ENCODE measurements at regions not wholly inside any gene's neighbourhood (a gene's known extent, or its start where the extent isn't known, plus 50 kb on each side); places are given as distances from the start of the nearest gene placed in this dataset.
"Not testable (repeated sequence)": the region's sequence is repeated elsewhere in the genome, so short reads cannot be mapped to it uniquely, and the experiment has no call there.

GRCh38 chr16:72654535-72654934 lies 393.4 kb downstream of the ZFHX3 start:
- no peak for DNase-seq

DNA sequence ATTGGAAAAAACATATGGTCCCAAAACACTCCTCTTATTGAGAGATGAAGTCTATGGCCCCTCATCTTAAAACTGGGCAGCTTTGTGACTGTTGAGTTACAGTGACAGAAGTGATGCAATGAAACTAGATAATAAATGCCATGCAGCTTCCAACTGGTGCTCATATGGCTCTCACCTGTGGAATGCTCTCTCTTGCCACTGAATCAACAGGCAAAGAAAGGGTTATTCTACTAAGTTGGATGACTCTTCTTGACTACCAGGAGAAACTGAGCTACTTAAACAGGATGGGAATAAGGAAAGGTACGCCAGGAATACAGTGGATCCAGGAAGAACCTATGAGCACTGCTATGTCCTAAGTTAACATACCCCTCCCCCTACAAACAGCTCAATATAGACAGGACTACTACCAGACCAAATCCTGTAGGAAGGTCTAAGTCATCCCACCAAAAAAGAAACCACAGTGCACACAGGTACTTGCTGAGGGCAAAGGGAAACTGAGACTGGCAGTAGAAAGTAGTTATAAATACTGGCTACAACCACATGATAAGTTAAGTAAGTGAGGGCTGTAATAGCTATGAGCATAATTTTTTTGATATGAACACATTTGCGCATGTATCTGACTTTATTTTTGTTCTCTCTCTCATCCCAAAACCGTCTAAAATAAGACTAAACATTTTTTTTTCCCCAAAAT lies 398.5 kb downstream of the ZFHX3 start:
- no peak for DNase-seq

GRCh38 chr16:72646615-72647014 lies 401.3 kb downstream of the ZFHX3 start:
- no peak for DNase-seq

DNA sequence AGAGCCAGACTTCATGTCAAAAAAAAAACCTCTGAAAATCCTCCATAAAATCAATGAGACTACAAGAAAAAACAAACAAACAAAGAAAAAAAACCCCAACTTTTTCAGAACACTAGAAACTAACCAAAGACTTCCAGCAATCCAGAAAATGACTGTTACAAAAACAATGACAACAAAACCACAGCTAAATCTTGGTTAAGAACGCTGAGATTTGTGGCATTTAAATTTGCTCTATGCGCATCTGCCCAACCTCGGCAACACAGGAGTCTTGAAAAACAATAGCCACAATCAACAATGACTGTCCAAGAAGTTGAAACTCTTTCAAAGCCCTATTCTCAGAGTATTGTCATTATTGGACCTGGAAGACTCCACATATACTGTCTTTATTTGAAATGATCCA lies 402.4 kb downstream of the ZFHX3 start:
- no peak for DNase-seq

DNA sequence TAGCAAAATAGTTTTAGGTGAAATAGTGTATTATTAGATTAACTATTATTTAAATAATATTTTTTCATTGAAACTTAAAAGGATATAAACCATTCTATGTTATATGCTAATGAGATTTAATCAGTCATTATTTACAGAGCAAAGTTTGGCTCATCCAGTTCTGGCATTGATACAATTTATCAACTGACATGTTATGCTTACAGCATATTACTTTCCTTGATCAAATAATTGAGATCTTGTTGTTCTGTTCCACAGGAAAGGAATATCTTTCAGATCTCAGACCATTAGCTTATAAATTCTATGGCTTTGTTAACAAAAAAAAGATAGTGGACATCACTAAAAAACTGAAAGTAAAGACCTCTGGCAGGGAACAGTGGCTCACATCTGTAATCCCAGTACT lies 403.0 kb downstream of the ZFHX3 start:
- DNase-seq, result no peak

GRCh38 chr16:72639494-72639893 lies 408.4 kb downstream of the ZFHX3 start:
- no peak for DNase-seq

DNA sequence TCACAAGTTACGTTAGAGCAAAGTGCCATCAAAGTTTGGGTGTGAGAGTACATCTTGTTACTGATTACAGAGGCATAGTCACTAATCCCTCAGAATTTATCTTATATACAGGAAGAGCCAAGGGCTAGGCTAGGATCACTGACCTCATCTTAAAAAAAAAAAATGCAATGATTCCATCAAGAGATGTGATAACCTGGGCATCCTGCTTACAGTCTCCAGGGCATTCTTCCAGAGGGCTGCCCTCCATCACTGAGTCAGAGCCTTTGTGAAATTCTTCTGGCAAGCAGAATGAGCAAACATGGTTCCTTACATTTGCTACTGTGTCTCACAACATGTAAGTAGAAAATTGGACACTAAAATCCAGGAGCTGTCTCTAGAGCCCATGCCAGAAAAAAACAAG lies 410.6 kb downstream of the ZFHX3 start:
- no peak for DNase-seq

DNA sequence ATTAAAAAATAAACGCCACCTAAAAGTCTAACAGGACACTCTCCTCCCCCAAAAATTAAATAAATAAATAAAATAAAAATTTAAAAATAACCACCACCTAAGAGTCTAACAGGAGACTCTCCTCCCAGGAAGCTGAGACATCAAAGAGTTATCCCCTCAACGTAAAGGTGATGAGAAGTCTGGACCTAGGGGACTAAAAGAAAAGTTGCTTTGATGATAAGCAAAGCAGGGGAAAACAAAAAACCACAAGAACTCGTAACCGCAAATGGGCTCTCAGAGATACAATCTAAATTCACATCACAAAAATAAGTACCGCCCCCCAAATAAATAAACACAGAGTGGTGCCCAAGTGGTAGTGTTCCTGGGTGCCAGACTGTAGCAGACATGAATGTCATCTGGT lies 412.2 kb downstream of the ZFHX3 start:
- no peak for DNase-seq

GRCh38 chr16:72635104-72635503 lies 412.8 kb downstream of the ZFHX3 start:
- no peak for DNase-seq

DNA sequence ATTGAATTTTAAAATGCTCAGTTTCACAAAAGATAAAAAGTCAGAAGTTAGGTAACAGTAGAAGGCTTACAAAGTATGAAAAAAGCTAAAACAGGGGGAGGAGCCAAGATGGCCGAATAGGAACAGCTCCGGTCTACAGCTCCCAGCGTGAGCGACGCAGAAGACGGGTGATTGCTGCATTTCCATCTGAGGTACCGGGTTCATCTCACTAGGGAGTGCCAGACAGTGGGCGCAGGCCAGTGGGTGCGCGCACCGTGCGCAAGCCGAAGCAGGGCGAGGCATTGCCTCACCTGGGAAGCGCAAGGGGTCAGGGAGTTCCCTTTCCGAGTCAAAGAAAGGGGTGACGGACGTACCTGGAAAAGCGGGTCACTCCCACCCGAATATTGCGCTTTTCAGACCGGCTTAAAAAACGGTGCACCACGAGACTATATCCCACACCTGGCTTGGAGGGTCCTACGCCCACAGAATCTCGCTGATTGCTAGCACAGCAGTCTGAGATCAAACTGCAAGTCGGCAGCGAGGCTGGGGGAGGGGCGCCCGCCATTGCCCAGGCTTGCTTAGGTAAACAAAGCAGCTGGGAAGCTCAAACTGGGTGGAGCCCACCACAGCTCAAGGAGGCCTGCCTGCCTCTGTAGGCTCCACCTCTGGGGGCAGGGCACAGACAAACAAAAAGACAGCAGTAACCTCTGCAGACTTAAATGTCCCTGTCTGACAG lies 420.6 kb downstream of the ZFHX3 start:
- not testable (repeated sequence) for DNase-seq

- DNase-seq, result no peak
Measured at GRCh38 chr16:72626623-72627022, 421.3 kb downstream of the ZFHX3 start.

DNA sequence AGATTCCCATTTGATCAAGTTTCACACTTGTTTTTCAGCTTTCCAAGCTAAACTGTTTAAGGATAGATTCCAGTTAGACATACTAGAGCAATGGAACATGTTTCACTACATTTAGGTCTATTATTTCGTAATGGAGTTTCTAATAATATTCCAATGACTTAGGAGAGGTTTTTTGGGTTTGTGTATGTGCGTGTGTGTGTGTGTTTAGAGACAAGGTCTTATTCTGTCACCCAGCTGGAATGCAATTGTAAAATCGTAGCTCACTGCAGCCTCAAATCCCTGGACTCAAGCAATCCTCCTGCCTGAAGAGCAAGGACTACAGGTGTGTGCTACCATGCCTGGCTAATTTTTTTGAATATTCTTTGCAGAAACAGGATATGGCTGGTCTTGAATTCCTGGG lies 426.3 kb downstream of the ZFHX3 start:
- DNase-seq, result no peak

GRCh38 chr16:72620853-72621252 lies 427.1 kb downstream of the ZFHX3 start:
- no peak for DNase-seq

DNA sequence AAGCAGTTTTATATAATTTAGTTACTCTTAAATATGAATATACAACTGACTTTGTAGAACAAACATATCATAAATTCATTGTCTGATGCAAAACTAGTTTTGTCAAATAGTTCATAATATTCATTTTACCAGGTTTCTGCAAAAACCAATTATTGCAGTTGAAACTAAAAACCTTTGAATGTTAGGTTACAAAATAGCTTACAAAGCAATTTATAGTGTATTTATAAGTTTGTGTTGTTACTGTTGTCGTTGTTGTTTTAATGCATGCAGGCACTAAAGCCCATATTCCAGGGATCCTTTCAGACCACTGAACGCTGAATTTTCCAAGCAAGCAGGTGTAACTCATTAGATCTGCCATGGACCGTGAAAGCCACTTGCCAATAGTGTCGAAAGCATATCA lies 427.6 kb downstream of the ZFHX3 start:
- no peak for DNase-seq

DNA sequence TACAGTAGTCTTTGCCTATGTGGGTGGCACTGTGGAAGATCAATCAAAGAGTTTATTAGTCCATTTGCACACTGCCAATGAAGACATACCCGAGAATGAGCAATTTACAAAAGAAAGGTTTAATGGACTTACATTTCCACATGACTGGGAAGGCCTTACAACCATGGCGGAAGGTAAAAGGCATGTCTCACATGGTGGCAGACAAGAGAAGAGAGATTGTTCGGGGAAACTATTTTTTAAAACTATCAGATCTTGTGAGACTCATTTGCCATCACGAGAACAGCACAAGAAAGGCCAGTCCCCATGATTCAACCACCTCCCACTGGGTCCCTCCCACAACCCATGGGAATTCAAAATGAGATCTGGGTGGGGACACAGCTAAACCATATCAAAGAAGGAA lies 432.1 kb downstream of the ZFHX3 start:
- DNase-seq, result no peak

DNA sequence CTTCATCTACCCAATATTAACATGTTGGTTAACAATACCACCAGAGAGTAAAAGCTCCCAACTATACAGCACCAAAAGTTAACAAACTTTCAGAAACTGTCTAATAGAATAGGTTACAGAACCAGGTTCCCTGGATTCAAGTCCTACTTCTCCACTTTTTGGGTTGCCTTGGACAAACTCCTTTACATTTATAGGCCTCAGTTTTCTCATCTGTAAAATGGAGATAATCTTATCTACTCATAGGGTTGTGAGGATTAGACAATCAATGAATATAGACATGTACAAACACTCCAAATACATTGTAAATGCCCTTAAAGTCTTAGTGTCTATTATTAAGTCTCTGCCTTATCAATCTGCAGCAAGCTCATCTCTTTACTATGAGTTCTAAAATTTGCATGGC lies 435.2 kb downstream of the ZFHX3 start:
- DNase-seq, result no peak

- no peak for DNase-seq
Measured at GRCh38 chr16:72612256-72612655, 435.7 kb downstream of the ZFHX3 start.

DNA sequence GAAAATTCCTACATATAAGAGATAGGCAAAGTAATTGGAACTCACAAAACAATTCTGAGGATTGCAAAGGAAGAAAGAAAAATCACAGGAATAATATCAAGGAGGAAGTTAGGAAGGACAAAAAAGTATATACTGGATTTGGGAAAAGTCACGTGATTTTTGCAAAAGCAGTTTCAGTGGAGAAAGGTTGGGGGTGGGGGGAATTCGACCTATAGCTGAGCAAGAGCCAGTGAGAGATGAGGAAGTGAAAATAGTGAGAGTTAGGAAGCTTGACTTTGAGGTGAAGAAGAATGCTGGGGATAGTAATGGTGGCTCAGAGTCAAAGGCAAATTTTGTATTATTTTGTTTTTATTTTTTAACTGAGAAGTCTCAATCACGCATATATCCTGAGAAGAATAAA lies 438.0 kb upstream of the PMFBP1 start:
- no peak for DNase-seq

GRCh38 chr16:72609066-72609465 lies 437.1 kb upstream of the PMFBP1 start:
- DNase-seq, result no peak

DNA sequence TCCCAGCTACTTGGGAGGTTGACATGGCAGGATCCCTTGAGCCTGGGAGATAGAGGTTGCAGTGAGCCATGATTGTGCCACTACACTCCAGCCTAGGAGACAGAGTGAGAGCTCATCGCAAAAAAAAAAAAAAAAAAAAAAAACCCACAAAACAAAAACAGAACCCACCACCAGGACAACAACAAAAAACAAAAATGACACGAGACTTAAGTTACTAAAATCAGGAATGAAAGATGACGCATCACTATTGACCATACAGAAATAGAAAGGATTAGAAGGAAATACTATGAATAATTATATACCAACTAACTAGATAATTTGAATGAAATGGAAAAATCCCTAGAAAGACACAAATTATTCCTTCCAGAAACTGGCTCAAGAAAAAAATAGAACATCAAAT lies 432.4 kb upstream of the PMFBP1 start:
- DNase-seq, result no peak

- no peak for DNase-seq
Measured at GRCh38 chr16:72602499-72602898, 430.5 kb upstream of the PMFBP1 start.

DNA sequence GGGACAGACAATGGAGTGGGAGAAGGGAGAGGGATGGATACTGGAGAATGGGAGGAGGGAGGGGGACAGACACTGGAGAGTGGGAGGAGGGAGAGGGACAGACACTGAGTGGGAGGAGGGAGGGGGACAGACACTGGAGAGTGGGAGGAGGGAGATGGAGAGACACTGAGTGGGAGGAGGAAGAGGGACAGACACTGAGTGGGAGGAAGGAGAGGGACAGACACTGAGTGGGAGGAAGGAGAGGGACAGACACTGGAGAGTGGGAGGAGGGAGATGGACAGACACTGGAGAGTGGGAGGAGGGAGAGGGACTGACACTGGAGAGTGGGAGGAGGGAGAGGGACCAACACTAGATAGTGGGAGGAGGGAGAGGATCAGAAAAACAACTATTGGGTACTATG lies 426.7 kb upstream of the PMFBP1 start:
- no peak for DNase-seq

DNA sequence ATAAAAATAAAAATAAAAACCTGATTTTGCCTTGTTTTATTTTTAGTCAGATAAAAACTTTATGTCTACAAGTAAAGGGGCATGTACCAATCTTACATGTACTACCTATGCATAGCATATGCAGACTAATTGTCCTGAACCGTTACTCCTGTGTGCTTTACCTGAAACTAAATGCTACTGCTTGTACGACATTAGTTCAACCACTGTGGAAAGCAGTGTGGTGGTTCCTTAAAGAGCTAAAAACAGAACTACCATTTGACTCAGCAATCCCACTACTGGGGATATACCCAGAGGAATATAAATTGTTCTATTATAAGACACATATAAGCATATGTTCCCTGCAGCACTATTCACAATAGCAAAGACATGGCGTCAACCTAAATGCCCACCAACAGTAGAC lies 426.0 kb upstream of the PMFBP1 start:
- DNase-seq, result no peak

- DNase-seq, result no peak
Measured at GRCh38 chr16:72596373-72596772, 424.4 kb upstream of the PMFBP1 start.

Data from stimulated activated naive CD4-positive, alpha-beta T cell treated with Interleukin-2 at 50 U/mL for 16 hours (primary cell).